Uterus (tissue), 2 donors: ENCODE measurements at regions not wholly inside any gene's neighbourhood (a gene's known extent, or its start where the extent isn't known, plus 50 kb on each side); places are given as distances from the start of the nearest gene placed in this dataset.

Source experiments
- POLR2A ChIP-seq, 2 donors: fragments of 450-650 bp; IDR thresholded peaks; one replicate each; pipeline ENCODE4 v1.6.1; 2016; ENCODE audit warnings: antibody characterized with exemption in 2 of 2, mild to moderate bottlenecking in 1 of 2, moderate library complexity in 1 of 2
- TF ChIP-seq, protein P1 (sequence below), 4 experiments: fragments of 200-600 bp in 2 of 4; fragments of 450-650 bp in 2 of 4; sonication (generic) in 2 of 4; IDR thresholded peaks; one replicate each; pipeline ENCODE4 v1.5.1; 2016 to 2019; ENCODE audit warnings: antibody characterized with exemption in 4 of 4, mild to moderate bottlenecking in 2 of 4, moderate library complexity in 1 of 4

DNA sequence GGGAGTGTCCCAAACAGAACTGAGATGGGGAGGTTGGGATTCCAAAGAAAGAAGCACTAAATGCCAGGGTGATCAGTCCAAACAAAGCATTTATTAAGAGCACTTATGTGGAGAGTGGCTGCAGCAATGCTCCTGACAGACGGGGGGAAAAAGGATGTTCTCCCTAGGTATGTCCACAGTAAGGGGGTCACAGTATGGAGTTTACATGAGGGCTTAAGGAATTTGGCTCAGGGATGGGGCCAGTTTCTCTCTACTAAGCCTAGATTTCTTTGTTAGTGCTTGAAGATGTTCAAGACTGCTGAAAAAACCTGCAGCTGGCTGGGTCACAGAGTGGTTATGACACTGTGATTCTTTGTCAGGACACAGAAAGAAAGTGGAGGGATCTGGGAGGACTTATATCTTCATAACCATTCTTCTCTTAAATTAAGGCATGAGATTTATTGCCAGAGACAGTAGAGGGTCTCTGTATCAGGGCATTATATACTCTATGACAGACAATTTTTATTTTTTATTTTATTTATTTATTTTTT, 1468.0 kb downstream of the C4orf33 start:
- TF ChIP-seq, protein P1, sequence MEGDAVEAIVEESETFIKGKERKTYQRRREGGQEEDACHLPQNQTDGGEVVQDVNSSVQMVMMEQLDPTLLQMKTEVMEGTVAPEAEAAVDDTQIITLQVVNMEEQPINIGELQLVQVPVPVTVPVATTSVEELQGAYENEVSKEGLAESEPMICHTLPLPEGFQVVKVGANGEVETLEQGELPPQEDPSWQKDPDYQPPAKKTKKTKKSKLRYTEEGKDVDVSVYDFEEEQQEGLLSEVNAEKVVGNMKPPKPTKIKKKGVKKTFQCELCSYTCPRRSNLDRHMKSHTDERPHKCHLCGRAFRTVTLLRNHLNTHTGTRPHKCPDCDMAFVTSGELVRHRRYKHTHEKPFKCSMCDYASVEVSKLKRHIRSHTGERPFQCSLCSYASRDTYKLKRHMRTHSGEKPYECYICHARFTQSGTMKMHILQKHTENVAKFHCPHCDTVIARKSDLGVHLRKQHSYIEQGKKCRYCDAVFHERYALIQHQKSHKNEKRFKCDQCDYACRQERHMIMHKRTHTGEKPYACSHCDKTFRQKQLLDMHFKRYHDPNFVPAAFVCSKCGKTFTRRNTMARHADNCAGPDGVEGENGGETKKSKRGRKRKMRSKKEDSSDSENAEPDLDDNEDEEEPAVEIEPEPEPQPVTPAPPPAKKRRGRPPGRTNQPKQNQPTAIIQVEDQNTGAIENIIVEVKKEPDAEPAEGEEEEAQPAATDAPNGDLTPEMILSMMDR (IDR thresholded peaks at IDR 0.05): no peak
- TF ChIP-seq POLR2A (IDR thresholded peaks at IDR 0.05): no peak
